D721Med (cell line): ENCODE measurements at regions not wholly inside any gene's neighbourhood (a gene's known extent, or its start where the extent isn't known, plus 50 kb on each side); places are given as distances from the start of the nearest gene placed in this dataset.

Experiments used
- DNase-seq: peaks from one replicate; pipeline ENCODE4 v3.0.0; 2011; ENCODE audit warnings: low spot score; ENCODE audit not compliant: insufficient read length
- FAIRE-seq: peaks from 2 replicates; lab custom pipeline; 2011; peaks lifted over from hg19 to GRCh38; lab: Jason Lieb, UNC
- CTCF ChIP-seq: IDR thresholded peaks from 2 replicates; pipeline ENCODE4 v1.5.1; 2012; ENCODE audit warnings: mild to moderate bottlenecking, control low read depth; ENCODE audit not compliant: insufficient read depth; ENCODE audit errors: missing control alignments

DNA sequence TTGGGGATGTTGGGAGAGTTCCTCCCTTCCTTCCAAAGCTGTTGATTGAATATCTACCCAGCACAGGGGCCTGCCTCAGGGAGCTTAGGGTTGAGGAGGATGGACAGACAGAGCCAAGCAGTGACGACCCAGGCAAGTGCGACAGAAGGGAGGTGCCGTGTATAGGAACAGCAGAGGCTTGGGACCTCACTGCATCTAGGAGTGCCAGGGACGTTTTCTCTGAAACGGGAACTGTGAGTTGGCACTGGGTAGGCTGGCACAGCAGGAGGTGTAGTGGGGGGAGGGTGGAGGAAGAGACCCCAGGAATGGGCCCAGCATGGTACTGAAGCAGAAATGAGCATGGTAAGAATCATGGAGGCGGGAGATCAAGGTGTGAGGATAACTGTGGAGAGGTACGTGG, 55.3 kb upstream of the MGMT start:
- FAIRE-seq (no peak), DNase-seq (no peak)
- TF ChIP-seq CTCF, result no peak

GRCh38 chr10:129413024-129413423, 54.0 kb upstream of the MGMT start:
- no peak for TF ChIP-seq CTCF
- FAIRE-seq, result no peak
- DNase-seq, result no peak

- no peak for TF ChIP-seq CTCF
- FAIRE-seq (no peak), DNase-seq (no peak)
Observed at GRCh38 chr10:129415215-129416140, 51.6 kb upstream of the MGMT start.

DNA sequence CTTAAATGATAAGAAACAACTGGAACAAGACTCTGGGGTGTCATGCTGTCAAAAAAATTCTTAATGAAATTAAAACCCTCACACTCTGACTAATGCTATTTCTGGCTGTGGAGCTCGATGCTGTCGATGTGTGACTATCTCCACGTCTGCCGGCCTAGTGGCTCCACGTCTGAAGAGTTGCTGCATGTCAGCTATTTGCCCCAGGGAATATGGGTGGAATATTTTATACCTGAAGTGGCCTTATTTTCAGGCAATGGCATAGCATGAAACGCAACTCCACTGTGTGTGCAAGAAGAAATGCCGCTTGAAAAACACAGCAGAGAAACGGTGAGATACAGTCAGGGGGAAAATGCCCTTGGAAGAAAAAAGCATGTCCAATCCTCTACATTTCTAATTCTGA, 50.9 kb upstream of the MGMT start:
- FAIRE-seq (no peak), DNase-seq (no peak)
- no peak for TF ChIP-seq CTCF

- no peak for TF ChIP-seq CTCF
- no peak for DNase-seq
- no peak for FAIRE-seq
Observed at GRCh38 chr10:129416956-129417765, 49.9 kb upstream of the MGMT start.
